Kidney (tissue), 13 donors: ENCODE measurements at regions not wholly inside any gene's neighbourhood (a gene's known extent, or its start where the extent isn't known, plus 50 kb on each side); places are given as distances from the start of the nearest gene placed in this dataset.

Experiments
- DNase-seq, 5 donors: peaks; one replicate each; pipeline ENCODE4 v3.0.0-alpha.2; 2013 to 2020
- FAIRE-seq: peaks from 2 replicates; lab custom pipeline; 2012; peaks lifted over from hg19 to GRCh38; lab: Jason Lieb, UNC
- H3K27ac ChIP-seq, 2 donors: one replicate each; pipeline ENCODE4 v1.7.0; 2013; ENCODE audit warnings: low read depth in 2 of 2, low read length in 2 of 2, inconsistent platforms in 1 of 2
- H3K27me3 ChIP-seq: one replicate; pipeline ENCODE4 v1.7.1; 2013; ENCODE audit warnings: low read length, inconsistent platforms; ENCODE audit not compliant: control insufficient read depth, insufficient read depth
- H3K36me3 ChIP-seq, 3 donors: one replicate each; pipeline versions ENCODE4 v1.7.0 to v1.7.1; 2013; ENCODE audit warnings: low read length in 3 of 3, control low read depth in 1 of 3, inconsistent platforms in 1 of 3; ENCODE audit not compliant: insufficient read depth in 3 of 3, control insufficient read depth in 2 of 3
- H3K4me1 ChIP-seq, 3 donors: one replicate each; pipeline versions ENCODE4 v1.7.0 to v1.7.1; 2013; ENCODE audit warnings: low read length in 3 of 3, inconsistent platforms in 1 of 3, low read depth in 1 of 3; ENCODE audit not compliant: control insufficient read depth in 2 of 3, insufficient read depth in 2 of 3
- H3K4me3 ChIP-seq, 3 donors: one replicate each; pipeline versions ENCODE4 v1.7.0 to v1.8.1; 2013; ENCODE audit warnings: low read length in 3 of 3, control low read depth in 1 of 3, inconsistent platforms in 1 of 3
- H3K9ac ChIP-seq, 3 donors: one replicate each; pipeline versions ENCODE4 v1.7.0 to v1.7.1; 2013; ENCODE audit warnings: low read length in 3 of 3, control low read depth in 1 of 3, inconsistent platforms in 1 of 3
- H3K9me3 ChIP-seq, 3 donors: one replicate each; pipeline versions ENCODE4 v1.7.0 to v1.7.1; 2013; ENCODE audit warnings: low read length in 3 of 3, control low read depth in 1 of 3, inconsistent platforms in 1 of 3; ENCODE audit not compliant: control insufficient read depth in 2 of 3, insufficient read depth in 1 of 3
- intact Hi-C: fragments of 100-400 bp; cut with DNase I; formaldehyde crosslinking; loops from one replicate; pipeline ENCODE4 v1.11.1; 2022
- TF ChIP-seq, protein P1 (sequence below): IDR thresholded peaks from 3 replicates; pipeline ENCODE4 v1.5.1; 2012; ENCODE audit warnings: mild to moderate bottlenecking, moderate library complexity, borderline replicate concordance; ENCODE audit not compliant: insufficient read depth; ENCODE audit errors: extremely low read depth
- donor health status: control.
- donor health status: control.
- donor health status: control.
- donor health status: control.
- donor health status: control.
- donor health status: DM: yes; HTN: yes; CAD: no.
- donor health status: Normal renal cell carcinoma (clear cell type).

DNA sequence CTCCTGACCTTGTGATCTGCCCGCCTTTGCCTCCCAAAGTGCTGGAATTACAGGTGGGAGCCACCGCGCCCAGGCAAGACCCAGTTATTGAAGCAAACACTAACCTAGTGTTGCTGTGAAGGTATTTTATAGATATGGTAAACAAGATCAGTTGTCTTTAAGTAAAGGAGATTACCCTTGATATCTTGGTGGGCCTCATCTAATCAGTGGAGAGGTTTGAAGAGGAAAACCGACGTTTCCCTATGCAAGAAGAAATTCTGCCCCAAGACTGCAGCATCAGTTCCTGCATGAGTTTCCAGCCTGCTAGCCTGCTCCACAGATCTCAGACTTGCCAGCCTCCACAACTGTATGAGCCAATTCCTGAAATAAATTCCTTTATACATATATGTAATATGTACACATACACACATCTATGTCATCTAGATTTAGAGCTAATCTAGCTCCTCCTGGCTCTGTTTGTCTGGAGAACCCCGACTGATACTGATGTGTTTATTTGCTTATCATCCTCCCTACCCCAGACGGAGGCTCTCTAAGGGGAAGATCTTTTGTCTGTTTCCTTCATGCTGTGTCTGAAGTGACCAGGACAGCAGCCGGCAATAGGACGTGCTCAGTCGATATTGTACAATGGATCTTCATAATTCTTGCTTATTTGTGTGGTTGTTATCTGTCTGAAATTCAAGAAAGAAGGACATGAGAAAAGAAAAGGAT is 90.9 kb downstream of the IER5 start:
- H3K36me3 ChIP-seq, result no peaks in the 10 kb centered on the region
- H3K27ac ChIP-seq, result no peak overlapping the region
- intact Hi-C loops, result no loop called here
- H3K27me3 ChIP-seq, result no peaks in the 10 kb centered on the region
- H3K9ac ChIP-seq, result no peak overlapping the region
- no peaks in the 10 kb centered on the region for H3K4me1 ChIP-seq
- FAIRE-seq (no peak), DNase-seq (no peak)
- no peak overlapping the region for H3K4me3 ChIP-seq
- TF ChIP-seq, protein P1, sequence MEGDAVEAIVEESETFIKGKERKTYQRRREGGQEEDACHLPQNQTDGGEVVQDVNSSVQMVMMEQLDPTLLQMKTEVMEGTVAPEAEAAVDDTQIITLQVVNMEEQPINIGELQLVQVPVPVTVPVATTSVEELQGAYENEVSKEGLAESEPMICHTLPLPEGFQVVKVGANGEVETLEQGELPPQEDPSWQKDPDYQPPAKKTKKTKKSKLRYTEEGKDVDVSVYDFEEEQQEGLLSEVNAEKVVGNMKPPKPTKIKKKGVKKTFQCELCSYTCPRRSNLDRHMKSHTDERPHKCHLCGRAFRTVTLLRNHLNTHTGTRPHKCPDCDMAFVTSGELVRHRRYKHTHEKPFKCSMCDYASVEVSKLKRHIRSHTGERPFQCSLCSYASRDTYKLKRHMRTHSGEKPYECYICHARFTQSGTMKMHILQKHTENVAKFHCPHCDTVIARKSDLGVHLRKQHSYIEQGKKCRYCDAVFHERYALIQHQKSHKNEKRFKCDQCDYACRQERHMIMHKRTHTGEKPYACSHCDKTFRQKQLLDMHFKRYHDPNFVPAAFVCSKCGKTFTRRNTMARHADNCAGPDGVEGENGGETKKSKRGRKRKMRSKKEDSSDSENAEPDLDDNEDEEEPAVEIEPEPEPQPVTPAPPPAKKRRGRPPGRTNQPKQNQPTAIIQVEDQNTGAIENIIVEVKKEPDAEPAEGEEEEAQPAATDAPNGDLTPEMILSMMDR, result no peak
- H3K9me3 ChIP-seq, result no peaks in the 10 kb centered on the region

DNA sequence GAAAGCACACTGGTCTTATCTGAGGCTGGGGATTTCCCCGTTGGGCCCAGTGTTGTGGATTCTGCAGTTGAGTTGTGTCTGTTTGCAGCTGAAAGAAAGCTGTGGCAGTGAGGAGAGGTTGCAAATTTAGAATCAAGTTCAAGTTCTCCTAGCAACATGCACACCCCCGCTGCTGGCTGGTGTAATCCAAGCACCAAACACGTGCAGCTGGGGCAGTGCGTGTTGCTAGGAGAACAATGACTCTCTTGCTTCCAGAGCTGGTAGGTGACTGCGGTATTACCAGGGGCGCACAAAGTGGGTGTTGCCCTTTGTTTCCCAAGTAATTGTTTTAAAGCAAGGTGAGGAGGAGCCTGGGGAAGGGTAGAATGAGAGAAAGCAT is 91.5 kb downstream of the IER5 start:
- no peaks in the 10 kb centered on the region for H3K36me3 ChIP-seq
- FAIRE-seq, result no peak
- H3K4me3 ChIP-seq, result no peak overlapping the region
- H3K9me3 ChIP-seq, result no peaks in the 10 kb centered on the region
- no peak overlapping the region for H3K27ac ChIP-seq
- no peaks in the 10 kb centered on the region for H3K27me3 ChIP-seq
- intact Hi-C loops, result no loop called here
- DNase-seq, result peak in 4 of 5 donors; percentile 84 to 94 (median 92)
- H3K4me1 ChIP-seq, result no peaks in the 10 kb centered on the region
- TF ChIP-seq, protein P1, result no peak
- no peak overlapping the region for H3K9ac ChIP-seq

DNA sequence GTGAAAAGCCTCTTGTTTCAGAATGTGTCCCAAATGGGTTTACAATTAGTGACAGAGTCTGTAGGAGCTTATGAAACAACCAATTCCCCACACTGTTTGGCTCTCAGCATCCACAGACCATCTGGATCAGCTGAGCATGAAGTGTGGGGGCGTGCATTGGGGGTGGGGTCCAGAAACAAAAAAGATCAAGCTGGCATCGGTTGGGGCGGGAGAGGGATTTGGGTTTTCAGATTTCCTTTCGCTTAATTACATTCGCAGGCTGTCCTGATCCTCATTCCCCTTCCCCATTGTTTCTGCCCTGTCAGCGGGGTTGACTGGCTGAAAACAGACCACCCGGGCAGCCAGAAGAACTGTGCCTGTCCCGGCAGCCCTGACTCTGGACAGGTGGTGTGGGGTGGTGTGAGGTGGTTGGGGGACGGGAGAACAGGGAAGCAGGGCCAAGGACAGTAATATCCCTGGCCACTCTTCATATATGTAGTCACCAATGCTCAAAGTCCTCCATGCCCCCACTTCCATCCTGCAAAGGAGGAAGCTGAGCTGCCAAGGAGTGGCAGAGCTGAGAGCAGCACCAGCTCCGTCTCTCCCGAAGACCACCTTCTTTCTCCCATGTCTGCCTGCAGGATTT is 92.0 kb downstream of the IER5 start:
- intact Hi-C loops, result no loop called here
- Histone ChIP-seq H3K9ac (no peak overlapping the region), H3K27me3 (no peaks in the 10 kb centered on the region), H3K9me3 (no peaks in the 10 kb centered on the region), H3K4me3 (no peak overlapping the region), H3K4me1 (no peaks in the 10 kb centered on the region), H3K27ac (no peak overlapping the region), H3K36me3 (no peaks in the 10 kb centered on the region)
- TF ChIP-seq, protein P1, result no peak
- FAIRE-seq (no peak), DNase-seq (no peak)
